GM12878 (cell line): ENCODE measurements at regions not wholly inside any gene's neighbourhood (a gene's known extent, or its start where the extent isn't known, plus 50 kb on each side); places are given as distances from the start of the nearest gene placed in this dataset.

Source experiments
- JUND ChIP-seq: IDR thresholded peaks from 2 replicates; pipeline ENCODE4 v1.6.1; 2012; ENCODE audit warnings: low read depth, mild to moderate bottlenecking, low read length, improper control_type of control experiment, moderate library complexity
- SMAD1 ChIP-seq: fragments of 450-650 bp; IDR thresholded peaks from 2 replicates; pipeline ENCODE4 v1.6.1; 2018; ENCODE audit warnings: mild to moderate bottlenecking, low read depth; ENCODE audit not compliant: partially characterized antibody
- TAF1 ChIP-seq: IDR thresholded peaks from 2 replicates; pipeline ENCODE4 v1.6.1; 2011; ENCODE audit warnings: mild to moderate bottlenecking, low read depth, low read length, borderline replicate concordance

- TF ChIP-seq SMAD1 (no peak), JUND (no peak), TAF1 (no peak)
These were observed 223.0 kb downstream of the LTN1 start for GRCh38 chr21:28769683-28770082.
